GM18517 (cell line): ENCODE measurements at regions not wholly inside any gene's neighbourhood (a gene's known extent, or its start where the extent isn't known, plus 50 kb on each side); places are given as distances from the start of the nearest gene placed in this dataset.

Experiments used
- ATAC-seq: cut with Tn5 transposase; IDR thresholded peaks from one replicate; pipeline ENCODE4 v1.9.1; 2021; ENCODE audit warnings: mild to moderate bottlenecking, moderate library complexity; ENCODE audit not compliant: unreplicated experiment

GRCh38 chr12:124726596-124727263 lies 136.9 kb downstream of the SCARB1 start:
- ATAC-seq = no peak

- ATAC-seq = no peak
These were observed 137.9 kb downstream of the SCARB1 start for GRCh38 chr12:124725597-124726237.

- no peak for ATAC-seq
These were observed 138.6 kb downstream of the SCARB1 start for GRCh38 chr12:124725099-124725498.

GRCh38 chr12:124722878-124723277 lies 140.8 kb downstream of the SCARB1 start:
- no peak for ATAC-seq

- ATAC-seq = no peak
These were observed 142.0 kb downstream of the SCARB1 start for GRCh38 chr12:124721501-124722162.

- ATAC-seq = no peak
These were observed 142.8 kb downstream of the SCARB1 start for GRCh38 chr12:124720681-124721500.

GRCh38 chr12:124720004-124720680 lies 143.5 kb downstream of the SCARB1 start:
- ATAC-seq = no peak

GRCh38 chr12:124719231-124719630 lies 144.4 kb downstream of the SCARB1 start:
- no peak for ATAC-seq

GRCh38 chr12:124718458-124718857 lies 145.2 kb downstream of the SCARB1 start:
- ATAC-seq = no peak

GRCh38 chr12:124718036-124718435 lies 145.6 kb downstream of the SCARB1 start:
- ATAC-seq = no peak

GRCh38 chr12:124717318-124717717 lies 146.3 kb downstream of the SCARB1 start:
- no peak for ATAC-seq

GRCh38 chr12:124716208-124717130 lies 147.2 kb downstream of the SCARB1 start:
- no peak for ATAC-seq

GRCh38 chr12:124715121-124715990 lies 147.9 kb upstream of the NCOR2 start:
- no peak for ATAC-seq

GRCh38 chr12:124713436-124714082 lies 146.1 kb upstream of the NCOR2 start:
- peak; percentile 90 for ATAC-seq

- ATAC-seq = peak; percentile 20
These were observed 145.6 kb upstream of the NCOR2 start for GRCh38 chr12:124713041-124713435.

- no peak for ATAC-seq
These were observed 143.9 kb upstream of the NCOR2 start for GRCh38 chr12:124711344-124711743.

- no peak for ATAC-seq
These were observed 142.6 kb upstream of the NCOR2 start for GRCh38 chr12:124709722-124710687.
